Coronary artery (tissue), 2 donors: ENCODE measurements at regions not wholly inside any gene's neighbourhood (a gene's known extent, or its start where the extent isn't known, plus 50 kb on each side); places are given as distances from the start of the nearest gene placed in this dataset.

Source experiments
- DNase-seq: peaks from one replicate; pipeline ENCODE4 v3.0.0-alpha.2; 2017; ENCODE audit warnings: low spot score
- H3K27ac ChIP-seq, 2 donors: fragments of 200-600 bp; sonication (generic); one replicate each; pipeline ENCODE4 v1.5.1; 2016 to 2019
- H3K4me3 ChIP-seq: fragments of 200-600 bp; sonication (generic); 2 replicates; pipeline ENCODE4 v1.5.1; 2016; ENCODE audit warnings: mild to moderate bottlenecking, moderate library complexity
- TF ChIP-seq, protein P1 (sequence below): fragments of 200-600 bp; sonication (generic); IDR thresholded peaks from one replicate; pipeline ENCODE4 v1.5.1; 2019; ENCODE audit warnings: antibody characterized with exemption

DNA sequence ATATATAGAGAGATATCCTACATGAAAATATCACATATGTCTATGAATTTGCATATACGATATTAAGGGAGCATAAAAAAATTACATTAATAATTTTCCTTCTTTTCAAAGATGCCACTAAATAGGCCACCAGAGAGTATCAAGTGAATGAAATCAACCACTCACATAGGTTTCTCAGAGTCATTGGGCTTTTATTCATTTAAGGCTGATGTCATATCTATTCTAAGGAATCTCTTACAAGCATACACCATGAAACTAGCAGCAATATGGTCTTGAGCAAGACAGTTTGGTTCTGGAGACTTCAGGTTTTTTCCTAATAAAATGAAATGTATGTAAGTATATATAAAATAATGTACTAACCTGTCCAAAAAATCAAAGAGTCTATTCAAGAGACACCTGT is 420.4 kb downstream of the PLA2G4A start:
- H3K27ac ChIP-seq: no peak overlapping the region
- H3K4me3 ChIP-seq: no peak overlapping the region
- DNase-seq: no peak
- TF ChIP-seq, protein P1, sequence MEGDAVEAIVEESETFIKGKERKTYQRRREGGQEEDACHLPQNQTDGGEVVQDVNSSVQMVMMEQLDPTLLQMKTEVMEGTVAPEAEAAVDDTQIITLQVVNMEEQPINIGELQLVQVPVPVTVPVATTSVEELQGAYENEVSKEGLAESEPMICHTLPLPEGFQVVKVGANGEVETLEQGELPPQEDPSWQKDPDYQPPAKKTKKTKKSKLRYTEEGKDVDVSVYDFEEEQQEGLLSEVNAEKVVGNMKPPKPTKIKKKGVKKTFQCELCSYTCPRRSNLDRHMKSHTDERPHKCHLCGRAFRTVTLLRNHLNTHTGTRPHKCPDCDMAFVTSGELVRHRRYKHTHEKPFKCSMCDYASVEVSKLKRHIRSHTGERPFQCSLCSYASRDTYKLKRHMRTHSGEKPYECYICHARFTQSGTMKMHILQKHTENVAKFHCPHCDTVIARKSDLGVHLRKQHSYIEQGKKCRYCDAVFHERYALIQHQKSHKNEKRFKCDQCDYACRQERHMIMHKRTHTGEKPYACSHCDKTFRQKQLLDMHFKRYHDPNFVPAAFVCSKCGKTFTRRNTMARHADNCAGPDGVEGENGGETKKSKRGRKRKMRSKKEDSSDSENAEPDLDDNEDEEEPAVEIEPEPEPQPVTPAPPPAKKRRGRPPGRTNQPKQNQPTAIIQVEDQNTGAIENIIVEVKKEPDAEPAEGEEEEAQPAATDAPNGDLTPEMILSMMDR: no peak

GRCh38 chr1:187252923-187253322 is 424.2 kb downstream of the PLA2G4A start:
- TF ChIP-seq, protein P1: no peak
- Histone ChIP-seq H3K4me3 (no peak overlapping the region), H3K27ac (no peak overlapping the region)
- no peak for DNase-seq

GRCh38 chr1:187257476-187257875 is 428.7 kb downstream of the PLA2G4A start:
- no peak overlapping the region for H3K4me3 ChIP-seq
- TF ChIP-seq, protein P1: no peak
- DNase-seq: no peak
- no peak overlapping the region for H3K27ac ChIP-seq

DNA sequence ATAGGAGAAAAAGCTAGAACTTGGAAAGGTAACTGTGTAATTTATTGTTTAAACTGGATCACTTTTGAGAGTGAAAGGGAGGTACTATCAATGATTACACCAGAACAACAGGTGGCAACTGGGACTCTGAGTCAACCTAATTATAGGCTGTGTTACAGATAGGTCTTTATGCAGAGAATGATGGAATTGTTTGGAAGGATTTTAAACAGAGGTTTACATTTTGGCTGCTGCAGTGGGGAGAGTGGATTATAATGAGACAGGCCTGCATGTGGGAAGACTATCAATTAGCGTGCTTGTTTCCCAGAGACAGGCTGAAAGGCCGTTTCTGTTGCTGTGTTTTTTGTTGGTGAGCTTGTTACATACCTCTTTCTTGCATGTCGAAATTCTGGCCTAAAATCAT is 432.9 kb downstream of the PLA2G4A start:
- no peak overlapping the region for H3K27ac ChIP-seq
- DNase-seq: no peak
- TF ChIP-seq, protein P1: no peak
- H3K4me3 ChIP-seq: no peak overlapping the region

DNA sequence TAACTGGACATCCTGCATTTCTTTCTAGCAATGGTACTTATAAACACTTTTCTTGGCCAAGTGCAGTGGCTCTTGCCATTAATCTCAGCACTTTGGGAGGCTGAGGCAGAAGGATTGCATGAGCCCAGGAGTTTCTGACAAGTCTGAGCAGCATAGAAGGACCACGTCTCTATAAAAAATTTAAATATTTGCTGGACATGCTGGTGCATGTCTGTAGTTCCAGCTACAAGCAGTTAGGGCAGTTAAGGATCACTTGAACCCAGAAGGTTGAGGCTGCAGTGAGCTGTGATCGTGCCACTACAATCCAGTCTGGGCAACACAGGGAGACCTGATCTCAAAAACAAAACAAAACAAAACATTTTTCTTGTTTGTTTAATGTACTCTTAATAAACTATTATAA is 434.0 kb downstream of the PLA2G4A start:
- DNase-seq: no peak

DNA sequence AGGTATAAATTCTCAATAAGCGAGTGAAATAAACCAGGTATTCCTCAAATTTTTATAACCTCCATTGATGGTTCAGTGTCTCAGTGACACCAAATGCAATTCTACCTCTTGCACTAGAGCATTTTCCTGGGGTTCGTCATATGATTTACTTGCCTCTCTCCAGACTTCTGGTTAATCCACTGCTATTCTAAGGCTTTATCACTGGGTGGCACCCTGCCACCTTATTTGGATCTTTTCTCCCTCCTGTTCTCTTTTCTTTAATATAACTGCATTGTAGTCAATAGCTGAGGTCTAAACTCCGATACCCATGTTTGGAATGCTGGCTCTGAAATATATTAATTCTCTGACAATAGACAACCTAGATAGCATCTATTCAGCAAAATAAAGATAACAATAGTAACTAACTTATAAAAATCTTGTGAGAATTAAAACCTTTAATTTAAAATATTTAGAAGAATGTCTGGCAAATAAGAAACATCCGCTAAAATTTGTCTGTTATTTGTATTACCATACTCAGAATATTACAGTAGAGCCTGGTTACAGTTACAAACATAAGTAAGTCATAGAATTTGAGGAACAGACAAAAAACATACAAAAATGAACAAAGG is 436.4 kb downstream of the PLA2G4A start:
- no peak overlapping the region for H3K27ac ChIP-seq
- H3K4me3 ChIP-seq: no peak overlapping the region
- DNase-seq: no peak
- TF ChIP-seq, protein P1: no peak

More for the DNA sequence above, 434.0 kb downstream of the PLA2G4A start:
- TF ChIP-seq, protein P1: no peak
- Histone ChIP-seq H3K4me3 (no peak overlapping the region), H3K27ac (no peak overlapping the region)

GRCh38 chr1:187266051-187266450 is 437.3 kb downstream of the PLA2G4A start:
- H3K4me3 ChIP-seq: no peak overlapping the region
- TF ChIP-seq, protein P1: no peak
- DNase-seq: no peak
- H3K27ac ChIP-seq: no peak overlapping the region
